ENCODE measurements at regions not wholly inside any gene's neighbourhood (a gene's known extent, or its start where the extent isn't known, plus 50 kb on each side); places are given as distances from the start of the nearest gene placed in this dataset.

DNA sequence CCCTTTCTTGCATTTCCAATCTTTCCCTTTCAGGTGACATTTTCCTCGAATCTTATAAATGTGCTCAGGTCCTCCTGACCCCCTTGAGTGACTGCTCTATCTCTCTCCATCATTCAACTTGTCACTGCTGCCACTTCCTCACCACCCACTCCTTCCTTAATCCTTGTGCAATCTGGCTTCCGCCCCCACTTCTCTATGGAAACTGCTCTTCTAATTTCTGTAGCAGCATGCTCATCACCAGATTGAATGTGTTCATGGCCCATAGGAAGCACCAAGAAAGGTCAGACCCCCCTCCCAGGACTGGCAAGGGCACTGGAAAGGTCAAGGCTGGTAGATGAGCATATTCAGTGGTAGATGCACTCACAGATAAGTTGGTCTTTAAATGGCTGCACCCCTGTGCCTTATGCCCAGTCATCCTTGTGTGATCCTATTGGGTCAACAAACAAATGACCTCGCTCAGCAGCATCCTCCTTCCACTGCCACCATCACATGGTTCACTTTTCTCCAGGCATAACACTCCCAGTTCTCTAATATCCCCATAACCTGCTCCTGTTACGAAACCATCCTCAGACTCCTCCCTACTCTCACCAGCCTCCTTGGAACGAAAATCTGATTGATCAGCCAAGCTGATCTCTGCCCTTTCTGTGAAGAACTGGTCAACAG lies 288.5 kb upstream of the POU3F1 start:
- dilution Hi-C loops (cut with MboI; ENCODE audit: extremely low pct_ligation_motif_present, low sequenced_read_pairs): no loop called here
- TF ChIP-seq POLR2A (IDR thresholded peaks at IDR 0.05; ENCODE audit: low read depth, low read length) (no peak), GATA2 (IDR thresholded peaks at IDR 0.05; ENCODE audit: insufficient read depth, insufficient read length, low read depth, low read length) (no peak), EZH2 (IDR thresholded peaks at IDR 0.05; ENCODE audit: borderline replicate concordance, low read depth, low read length, severe bottlenecking) (no peak), JUN (IDR thresholded peaks at IDR 0.05; ENCODE audit: borderline replicate concordance, insufficient read depth, insufficient read length, low read depth) (no peak), POLR2AphosphoS5 (IDR thresholded peaks at IDR 0.05; ENCODE audit: insufficient read depth, low read depth, low read length) (no peak), FOS (IDR thresholded peaks at IDR 0.05; ENCODE audit: borderline replicate concordance, insufficient read depth, low read length) (no peak), MYC (IDR thresholded peaks at IDR 0.05; ENCODE audit: low read depth, low read length) (no peak)
- TF ChIP-seq, protein P1, sequence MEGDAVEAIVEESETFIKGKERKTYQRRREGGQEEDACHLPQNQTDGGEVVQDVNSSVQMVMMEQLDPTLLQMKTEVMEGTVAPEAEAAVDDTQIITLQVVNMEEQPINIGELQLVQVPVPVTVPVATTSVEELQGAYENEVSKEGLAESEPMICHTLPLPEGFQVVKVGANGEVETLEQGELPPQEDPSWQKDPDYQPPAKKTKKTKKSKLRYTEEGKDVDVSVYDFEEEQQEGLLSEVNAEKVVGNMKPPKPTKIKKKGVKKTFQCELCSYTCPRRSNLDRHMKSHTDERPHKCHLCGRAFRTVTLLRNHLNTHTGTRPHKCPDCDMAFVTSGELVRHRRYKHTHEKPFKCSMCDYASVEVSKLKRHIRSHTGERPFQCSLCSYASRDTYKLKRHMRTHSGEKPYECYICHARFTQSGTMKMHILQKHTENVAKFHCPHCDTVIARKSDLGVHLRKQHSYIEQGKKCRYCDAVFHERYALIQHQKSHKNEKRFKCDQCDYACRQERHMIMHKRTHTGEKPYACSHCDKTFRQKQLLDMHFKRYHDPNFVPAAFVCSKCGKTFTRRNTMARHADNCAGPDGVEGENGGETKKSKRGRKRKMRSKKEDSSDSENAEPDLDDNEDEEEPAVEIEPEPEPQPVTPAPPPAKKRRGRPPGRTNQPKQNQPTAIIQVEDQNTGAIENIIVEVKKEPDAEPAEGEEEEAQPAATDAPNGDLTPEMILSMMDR (IDR thresholded peaks at IDR 0.05; ENCODE audit: extremely low read depth in 1 of 2, insufficient read depth in 1 of 2, low read depth in 1 of 2, low read length in 2 of 2): no peak
- TF ChIP-seq, protein P2, sequence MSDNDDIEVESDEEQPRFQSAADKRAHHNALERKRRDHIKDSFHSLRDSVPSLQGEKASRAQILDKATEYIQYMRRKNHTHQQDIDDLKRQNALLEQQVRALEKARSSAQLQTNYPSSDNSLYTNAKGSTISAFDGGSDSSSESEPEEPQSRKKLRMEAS (IDR thresholded peaks at IDR 0.05; ENCODE audit: insufficient read depth, insufficient read length): no peak
- Histone ChIP-seq H3K4me3 (replicated peaks in 1 of 3; ENCODE audit: insufficient read depth in 1 of 3, low read depth in 1 of 3, low read length in 3 of 3) (no peak overlapping the region), H3K27me3 (ENCODE audit: control insufficient read depth in 2 of 2, insufficient read depth in 2 of 2, low read length in 2 of 2) (no peaks in the 10 kb centered on the region), H3K4me2 (ENCODE audit: insufficient read depth, low read length) (no peak overlapping the region), H3K9me3 (replicated peaks; ENCODE audit: control insufficient read depth, insufficient read depth, low read length) (no peaks in the 10 kb centered on the region), H3K27ac (ENCODE audit: insufficient read depth, low read depth, low read length) (no peak overlapping the region), H2AFZ (ENCODE audit: low read depth, low read length) (no peak overlapping the region), H3K9ac (replicated peaks; ENCODE audit: extremely low read depth, insufficient read depth, low read length) (no peak overlapping the region), H4K20me1 (replicated peaks; ENCODE audit: control insufficient read depth, extremely low read depth, insufficient read depth, low read length) (no peaks in the 10 kb centered on the region), H3K4me1 (ENCODE audit: control insufficient read depth, extremely low read depth, insufficient read depth, low read length) (no peaks in the 10 kb centered on the region), H3K9me1 (replicated peaks; ENCODE audit: control insufficient read depth, extremely low read depth, insufficient read depth, low read length) (no peaks in the 10 kb centered on the region), H3K79me2 (ENCODE audit: control insufficient read depth, insufficient read depth, low read length) (no peaks in the 10 kb centered on the region), H3K36me3 (ENCODE audit: control insufficient read depth in 2 of 2, extremely low read depth in 1 of 2, insufficient read depth in 2 of 2, low read length in 2 of 2) (no peaks in the 10 kb centered on the region)
- POLR2A ChIA-PET: no interaction called here
- intact Hi-C loops (cut with micrococcal nuclease): no loop called here
- no TSS peak for BruUV-seq (replicated peaks)
- FAIRE-seq (no peak), DNase-seq (ENCODE audit: low read depth, low spot score) (no peak)
- CTCF ChIA-PET: interaction anchor here (0.6 kb wide), 1 partner anchor 8 kb away, joined by 3 read pairs; no protein-coding TSS in a partner anchor
